ENCODE measurements at regions not wholly inside any gene's neighbourhood (a gene's known extent, or its start where the extent isn't known, plus 50 kb on each side); places are given as distances from the start of the nearest gene placed in this dataset.

GRCh38 chr3:132843349-132843748 lies 121.1 kb upstream of the NPHP3 start:
- Histone ChIP-seq H3K27ac (no peak overlapping the region), H3K4me3 (no peak overlapping the region), H3K27me3 (no peaks in the 10 kb centered on the region), H3K4me1 (no peaks in the 10 kb centered on the region), H3K36me3 (no peaks in the 10 kb centered on the region), H3K9me3 (no peaks in the 10 kb centered on the region)
- 63 to 64% methylated on average over 3 of the region's 3 CpGs for WGBS, 2 donors
- no peak for DNase-seq
- TF ChIP-seq CTCF (IDR thresholded peaks at IDR 0.05), result no peak
- no peak for FAIRE-seq
- ATAC-seq, result no peak
- intact Hi-C loops (cut with DNase I), result no loop called here

DNA sequence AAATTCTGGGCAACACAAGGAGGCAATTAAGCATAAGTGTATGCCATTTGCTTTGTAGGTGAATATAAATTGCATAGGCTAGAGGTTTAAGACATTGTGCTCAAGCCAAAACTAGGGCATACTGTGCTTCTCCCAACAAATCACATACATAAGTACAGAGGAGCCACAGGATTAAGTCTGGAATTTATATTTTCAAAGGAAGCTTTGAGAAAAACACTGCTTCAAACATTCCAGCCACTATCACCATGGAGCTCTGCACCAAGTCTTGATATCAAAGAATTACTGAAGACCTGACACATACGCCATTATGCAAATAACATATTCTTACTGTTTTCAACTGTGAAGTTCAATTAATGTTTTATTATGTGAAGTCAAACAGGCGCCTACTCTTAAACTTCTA lies 119.4 kb upstream of the NPHP3 start:
- no peak for TF ChIP-seq CTCF (IDR thresholded peaks at IDR 0.05)
- no peaks in the 10 kb centered on the region for H3K27me3 ChIP-seq
- H3K27ac ChIP-seq, result no peak overlapping the region
- ATAC-seq (no peak), FAIRE-seq (no peak), DNase-seq (no peak)
- H3K4me3 ChIP-seq, result no peak overlapping the region
- intact Hi-C loops (cut with DNase I), result no loop called here
- H3K4me1 ChIP-seq, result no peaks in the 10 kb centered on the region
- 67 to 75% methylated on average over 2 of the region's 2 CpGs for WGBS, 2 donors
- no peaks in the 10 kb centered on the region for H3K36me3 ChIP-seq
- H3K9me3 ChIP-seq, result no peaks in the 10 kb centered on the region

GRCh38 chr3:132840201-132840700 lies 118.0 kb upstream of the NPHP3 start:
- DNase-seq (no peak), FAIRE-seq (no peak), ATAC-seq (no peak)
- Histone ChIP-seq H3K36me3 (no peaks in the 10 kb centered on the region), H3K4me1 (no peaks in the 10 kb centered on the region), H3K4me3 (no peak overlapping the region), H3K9me3 (no peaks in the 10 kb centered on the region), H3K27me3 (no peaks in the 10 kb centered on the region), H3K27ac (no peak overlapping the region)
- TF ChIP-seq CTCF (IDR thresholded peaks at IDR 0.05), result no peak
- intact Hi-C loops (cut with DNase I), result no loop called here
- WGBS, 2 donors, result 23 to 55% methylated on average over 3 of the region's 3 CpGs

GRCh38 chr3:132838477-132838876 lies 116.3 kb upstream of the NPHP3 start:
- H3K9me3 ChIP-seq, result no peaks in the 10 kb centered on the region
- no peaks in the 10 kb centered on the region for H3K36me3 ChIP-seq
- intact Hi-C loops (cut with DNase I), result no loop called here
- 89 to 97% methylated on average over 1 of the region's 1 CpG for WGBS, 2 donors
- no peaks in the 10 kb centered on the region for H3K4me1 ChIP-seq
- no peak for FAIRE-seq
- no peak overlapping the region for H3K4me3 ChIP-seq
- H3K27me3 ChIP-seq, result no peaks in the 10 kb centered on the region
- no peak for TF ChIP-seq CTCF (IDR thresholded peaks at IDR 0.05)
- no peak overlapping the region for H3K27ac ChIP-seq
- DNase-seq, result no peak
- no peak for ATAC-seq

GRCh38 chr3:132837615-132838014 lies 115.4 kb upstream of the NPHP3 start:
- no peak overlapping the region for H3K27ac ChIP-seq
- no peaks in the 10 kb centered on the region for H3K36me3 ChIP-seq
- no peaks in the 10 kb centered on the region for H3K27me3 ChIP-seq
- ATAC-seq, result no peak
- H3K4me3 ChIP-seq, result no peak overlapping the region
- no peak for DNase-seq
- WGBS, 2 donors, result 73 to 89% methylated on average over 2 of the region's 2 CpGs
- H3K4me1 ChIP-seq, result no peaks in the 10 kb centered on the region
- FAIRE-seq, result no peak
- no peaks in the 10 kb centered on the region for H3K9me3 ChIP-seq
- intact Hi-C loops (cut with DNase I), result no loop called here
- no peak for TF ChIP-seq CTCF (IDR thresholded peaks at IDR 0.05)

Measured in pancreas (tissue), 10 donors.